ENCODE measurements at regions not wholly inside any gene's neighbourhood (a gene's known extent, or its start where the extent isn't known, plus 50 kb on each side); places are given as distances from the start of the nearest gene placed in this dataset.
"Not testable (repeated sequence)": the region's sequence is repeated elsewhere in the genome, so short reads cannot be mapped to it uniquely, and the experiment has no call there.

DNA sequence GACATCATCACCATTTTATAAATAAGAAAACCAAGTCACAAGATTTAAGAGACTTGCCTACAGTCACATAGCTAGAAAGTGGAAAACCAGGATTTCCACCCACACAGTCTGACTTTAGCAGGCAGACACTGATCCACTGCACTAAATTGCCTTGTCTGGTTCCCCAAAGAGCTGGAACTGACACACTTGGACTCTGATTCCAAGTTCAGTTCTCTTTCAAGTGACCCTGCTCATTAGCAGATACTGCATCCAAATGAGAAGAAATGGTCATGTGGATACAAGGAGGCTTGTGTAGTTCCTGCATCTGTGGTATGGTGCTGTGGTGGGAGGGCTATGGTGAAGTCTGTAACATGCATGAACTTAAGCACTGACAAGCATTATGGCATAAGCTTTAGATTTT lies 180.1 kb upstream of the MKLN1 start:
- DNase-seq, result no peak
- ATAC-seq (ENCODE audit: poor library complexity), result no peak
- intact Hi-C loops (cut with DNase I), result no loop called here

DNA sequence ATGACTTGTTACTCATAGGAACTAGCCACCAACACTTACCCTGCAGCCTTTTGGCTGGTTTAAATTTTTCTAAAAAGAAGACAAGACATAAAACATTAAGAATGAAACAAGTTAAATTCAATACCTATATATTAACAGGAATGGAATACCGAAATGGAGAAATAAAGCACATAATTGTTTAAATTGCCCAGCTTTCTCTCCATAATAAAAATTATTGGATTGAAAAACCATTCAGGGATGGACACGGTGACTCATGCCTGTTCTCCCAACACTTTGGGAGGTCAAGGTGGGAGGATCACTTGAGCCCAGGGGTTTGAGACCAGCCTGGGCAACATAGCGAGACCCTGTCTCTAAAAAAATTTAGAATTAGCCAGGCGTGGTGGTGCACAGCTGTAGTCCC lies 179.4 kb upstream of the MKLN1 start:
- intact Hi-C loops (cut with DNase I), result no loop called here
- ATAC-seq (ENCODE audit: poor library complexity), result no peak

DNA sequence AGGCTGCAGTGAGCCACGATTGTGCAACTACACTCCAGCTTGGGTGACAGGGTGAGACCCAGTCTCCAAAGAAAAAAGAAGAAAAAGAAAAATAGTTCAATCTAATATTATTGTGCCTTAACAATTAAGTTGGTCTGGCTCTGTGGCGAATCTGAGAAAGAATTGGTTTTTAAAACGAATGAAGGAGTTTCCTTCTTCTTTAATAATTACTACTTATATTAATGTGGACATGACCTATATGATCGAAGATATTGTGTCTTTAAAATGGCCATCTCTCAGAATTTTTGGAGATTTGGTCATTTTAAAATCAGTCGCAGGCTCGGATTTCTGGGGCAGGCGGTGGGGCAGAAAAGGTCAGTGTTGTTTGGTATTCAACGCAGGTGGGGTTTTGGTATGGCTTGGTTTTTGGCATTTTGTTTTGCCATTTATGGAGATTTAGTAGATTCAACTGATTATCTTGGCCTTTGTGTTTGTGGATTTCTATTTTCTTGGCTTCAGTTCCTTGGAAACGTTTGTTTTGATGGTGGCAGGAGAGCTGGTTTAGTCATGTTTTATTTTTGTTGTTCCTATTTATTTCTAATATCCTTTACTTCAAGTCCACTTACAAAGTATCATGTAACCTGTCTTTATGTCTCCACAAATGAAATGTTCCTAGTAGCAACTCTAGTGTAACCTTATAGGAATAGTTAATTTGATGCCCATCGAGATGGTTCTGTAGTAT lies 178.8 kb upstream of the MKLN1 start:
- ATAC-seq (ENCODE audit: poor library complexity) (no peak), DNase-seq (no peak)
- intact Hi-C loops (cut with DNase I), result no loop called here

More for the DNA sequence above, 179.4 kb upstream of the MKLN1 start:
- no peak for DNase-seq

DNA sequence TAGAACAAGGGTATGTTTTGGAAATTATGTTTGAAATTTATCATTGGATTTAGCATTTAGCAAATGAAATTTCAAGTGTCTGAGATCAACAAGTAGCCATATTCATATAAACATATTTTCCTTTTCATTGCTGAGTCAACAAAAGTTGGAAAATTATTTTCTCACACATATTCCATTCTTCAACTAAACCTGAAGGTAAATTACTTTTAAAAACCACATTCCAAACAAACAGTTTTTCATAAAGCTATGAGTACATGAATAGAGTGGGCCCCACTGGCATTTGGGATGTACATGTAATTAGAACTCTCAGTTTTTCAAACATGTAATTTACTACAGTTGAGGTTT lies 178.3 kb upstream of the MKLN1 start:
- ATAC-seq (ENCODE audit: poor library complexity), result no peak

DNA sequence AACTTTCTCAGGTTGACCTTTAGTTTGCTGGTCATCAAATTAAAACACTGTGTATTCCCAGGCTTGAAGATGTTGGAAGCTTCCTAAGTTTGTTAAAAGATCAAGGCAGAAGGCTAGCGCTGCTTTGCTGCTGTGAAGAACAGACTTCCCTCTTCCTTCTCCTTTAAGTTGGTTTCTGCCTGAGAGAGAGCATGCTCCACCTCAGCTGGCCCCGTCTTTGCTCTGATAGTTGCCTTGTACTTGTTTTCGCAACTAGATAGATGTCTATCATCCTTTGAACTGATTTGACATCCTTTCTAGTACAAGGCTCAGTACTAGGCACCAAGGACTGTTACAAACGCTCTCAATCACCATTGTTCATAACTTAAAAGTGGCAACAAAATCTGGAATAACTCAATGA lies 177.8 kb upstream of the MKLN1 start:
- intact Hi-C loops (cut with DNase I), result no loop called here
- ATAC-seq (ENCODE audit: poor library complexity) (no peak), DNase-seq (no peak)

More for the DNA sequence above, 178.3 kb upstream of the MKLN1 start:
- DNase-seq, result no peak
- intact Hi-C loops (cut with DNase I), result no loop called here

DNA sequence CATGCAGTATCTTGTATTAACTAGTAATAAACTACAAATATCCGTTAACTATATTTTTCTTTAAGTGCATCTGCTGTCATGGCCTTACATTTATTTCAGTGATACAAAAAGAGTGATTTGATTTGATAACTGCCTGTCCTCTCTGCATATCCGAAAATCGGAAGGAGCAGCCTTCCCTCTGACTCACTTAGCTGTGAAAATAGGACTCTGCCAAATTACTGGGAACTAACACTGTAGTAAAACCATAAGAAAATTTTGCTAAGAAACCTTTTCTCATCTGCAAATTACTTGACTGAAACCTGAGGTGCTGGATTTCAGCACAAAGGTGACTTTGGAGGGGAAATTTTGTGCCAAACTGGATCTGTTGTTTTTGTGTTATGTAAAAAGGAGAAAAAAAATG lies 176.6 kb upstream of the MKLN1 start:
- intact Hi-C loops (cut with DNase I), result no loop called here

DNA sequence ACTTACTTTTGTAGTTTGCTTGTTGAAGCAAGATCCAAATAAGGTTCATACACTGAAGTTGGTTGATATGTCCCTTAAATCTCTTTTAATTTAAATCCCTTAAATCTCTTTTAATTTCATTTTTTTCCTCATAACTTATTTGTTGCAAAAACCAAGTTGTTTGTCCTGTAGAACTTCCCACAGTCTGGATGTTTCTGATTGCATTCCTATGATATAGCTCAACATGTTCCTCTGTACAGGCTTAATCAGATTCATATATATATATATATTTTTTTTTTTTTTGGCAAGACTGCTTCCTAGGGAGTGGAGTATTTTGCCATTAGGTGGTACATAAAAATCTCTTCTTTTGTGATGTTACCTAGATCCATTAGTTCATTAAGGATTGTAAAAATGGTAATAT lies 174.9 kb upstream of the MKLN1 start:
- intact Hi-C loops (cut with DNase I), result no loop called here
- no peak for DNase-seq
- no peak for ATAC-seq (ENCODE audit: poor library complexity)

More for the DNA sequence above, 176.6 kb upstream of the MKLN1 start:
- ATAC-seq (ENCODE audit: poor library complexity), result no peak
- DNase-seq, result no peak

DNA sequence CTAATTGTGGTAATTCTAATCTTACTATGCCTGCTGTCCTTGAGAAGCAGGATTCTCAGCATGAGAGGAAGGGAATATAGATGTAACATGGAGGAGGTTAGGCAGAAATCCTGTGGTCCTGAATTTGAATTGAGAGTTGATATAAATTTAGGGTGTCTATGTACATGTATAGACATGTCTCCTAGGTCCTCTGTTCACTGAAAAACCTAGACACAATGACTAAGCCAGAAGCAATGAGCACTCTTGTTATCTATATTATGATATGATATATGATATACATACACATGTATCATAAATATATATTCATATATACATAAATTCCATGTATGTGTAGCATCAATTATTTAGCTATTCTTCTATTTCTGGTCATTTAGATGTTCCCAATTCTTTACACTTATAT lies 173.3 kb upstream of the MKLN1 start:
- no peak for DNase-seq
- intact Hi-C loops (cut with DNase I), result no loop called here
- no peak for ATAC-seq (ENCODE audit: poor library complexity)

DNA sequence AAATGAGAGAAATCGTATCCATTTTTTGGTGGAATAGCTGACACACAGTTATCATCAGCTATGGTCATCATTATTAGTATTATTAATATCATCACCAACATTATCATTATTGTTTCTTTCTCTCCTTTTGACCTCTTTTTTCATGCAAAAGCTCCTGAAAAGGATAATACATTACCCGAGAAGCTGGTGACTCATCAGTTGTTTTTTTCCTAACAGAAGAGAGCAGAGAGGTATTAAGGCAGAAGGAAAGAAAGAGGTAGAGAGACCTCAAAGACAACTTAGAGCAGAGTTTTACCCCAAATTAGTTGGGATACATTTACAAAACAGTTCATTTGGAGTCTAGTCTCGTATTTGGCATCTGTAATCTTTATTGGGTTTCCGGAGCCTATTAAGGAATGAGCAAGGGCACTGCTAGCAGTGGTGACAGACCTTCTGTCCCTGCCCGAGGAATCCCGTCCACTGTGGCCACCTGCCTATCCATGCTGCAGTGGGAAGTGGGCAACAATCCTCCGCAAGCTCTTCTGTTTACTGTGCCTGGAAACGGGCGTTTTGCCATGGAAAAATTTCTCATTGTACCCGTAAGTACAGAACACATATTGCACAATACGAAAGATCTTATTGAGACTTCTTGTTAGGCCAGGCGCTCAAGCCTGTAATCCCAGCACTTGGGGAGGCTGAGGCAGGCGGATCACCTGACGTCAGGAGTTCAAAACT lies 170.0 kb upstream of the MKLN1 start:
- intact Hi-C loops (cut with DNase I), result no loop called here
- DNase-seq (peak; percentile 48), ATAC-seq (ENCODE audit: poor library complexity) (peak; percentile 86)

DNA sequence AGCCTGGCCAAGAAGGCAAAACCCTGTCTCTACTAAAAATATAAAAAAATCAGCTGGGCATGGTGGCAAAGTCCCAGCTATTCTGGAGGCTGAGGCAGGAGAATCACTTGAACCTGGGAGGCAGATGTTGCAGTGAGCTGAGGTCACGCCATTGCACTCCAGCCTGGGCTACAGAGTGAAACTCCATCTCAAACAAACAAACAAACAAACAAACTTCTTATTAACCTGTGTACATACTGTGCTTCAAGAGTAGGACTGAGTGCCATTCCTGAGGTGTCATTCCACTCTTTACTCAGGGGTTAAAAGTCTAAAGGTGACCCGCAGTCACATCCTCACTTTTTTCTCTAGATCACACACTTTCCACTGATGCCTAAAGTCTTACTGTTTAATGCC lies 169.4 kb upstream of the MKLN1 start:
- ATAC-seq (ENCODE audit: poor library complexity); intact Hi-C loops (cut with DNase I); DNase-seq: not testable (repeated sequence)

DNA sequence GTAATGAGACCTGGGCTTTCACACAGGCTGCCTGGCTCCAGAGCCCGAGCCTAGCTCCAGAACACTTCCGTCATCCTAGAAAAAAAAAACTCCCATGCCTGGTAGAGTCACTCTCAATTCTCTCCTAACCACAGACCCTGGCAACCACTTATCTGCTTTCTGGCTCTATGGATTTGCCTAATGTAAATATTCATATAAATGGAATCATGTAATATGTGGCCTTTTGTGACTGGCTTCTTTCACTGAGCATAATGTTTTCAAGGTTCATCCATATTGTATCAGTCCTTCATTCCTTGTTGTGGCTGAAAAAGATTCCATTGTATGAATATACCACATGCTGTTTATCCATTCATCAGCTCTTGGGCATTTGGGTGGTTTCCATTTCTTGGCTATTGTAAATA lies 167.7 kb upstream of the MKLN1 start:
- DNase-seq, result no peak
- intact Hi-C loops (cut with DNase I), result no loop called here
- ATAC-seq (ENCODE audit: poor library complexity), result no peak

DNA sequence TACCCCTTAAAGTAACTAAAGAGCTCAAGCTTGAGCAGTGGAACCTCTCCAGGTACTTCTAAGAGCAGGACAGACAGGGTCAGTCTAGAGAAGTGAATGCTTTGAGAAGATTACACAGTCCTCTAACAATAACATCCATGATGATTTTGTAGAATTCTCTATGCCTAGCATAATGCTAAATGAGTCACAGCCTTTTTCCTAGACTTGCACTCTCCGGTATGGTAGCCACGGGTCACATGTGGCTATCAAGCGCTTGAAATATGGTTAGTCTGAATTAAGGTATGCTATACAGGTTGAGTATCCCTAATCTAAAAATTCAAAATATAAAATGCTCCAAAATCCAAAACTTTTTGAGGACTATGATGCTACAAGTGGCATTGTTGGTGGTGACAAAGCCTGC lies 166.6 kb upstream of the MKLN1 start:
- intact Hi-C loops (cut with DNase I), result no loop called here
- DNase-seq (no peak), ATAC-seq (ENCODE audit: poor library complexity) (no peak)

DNA sequence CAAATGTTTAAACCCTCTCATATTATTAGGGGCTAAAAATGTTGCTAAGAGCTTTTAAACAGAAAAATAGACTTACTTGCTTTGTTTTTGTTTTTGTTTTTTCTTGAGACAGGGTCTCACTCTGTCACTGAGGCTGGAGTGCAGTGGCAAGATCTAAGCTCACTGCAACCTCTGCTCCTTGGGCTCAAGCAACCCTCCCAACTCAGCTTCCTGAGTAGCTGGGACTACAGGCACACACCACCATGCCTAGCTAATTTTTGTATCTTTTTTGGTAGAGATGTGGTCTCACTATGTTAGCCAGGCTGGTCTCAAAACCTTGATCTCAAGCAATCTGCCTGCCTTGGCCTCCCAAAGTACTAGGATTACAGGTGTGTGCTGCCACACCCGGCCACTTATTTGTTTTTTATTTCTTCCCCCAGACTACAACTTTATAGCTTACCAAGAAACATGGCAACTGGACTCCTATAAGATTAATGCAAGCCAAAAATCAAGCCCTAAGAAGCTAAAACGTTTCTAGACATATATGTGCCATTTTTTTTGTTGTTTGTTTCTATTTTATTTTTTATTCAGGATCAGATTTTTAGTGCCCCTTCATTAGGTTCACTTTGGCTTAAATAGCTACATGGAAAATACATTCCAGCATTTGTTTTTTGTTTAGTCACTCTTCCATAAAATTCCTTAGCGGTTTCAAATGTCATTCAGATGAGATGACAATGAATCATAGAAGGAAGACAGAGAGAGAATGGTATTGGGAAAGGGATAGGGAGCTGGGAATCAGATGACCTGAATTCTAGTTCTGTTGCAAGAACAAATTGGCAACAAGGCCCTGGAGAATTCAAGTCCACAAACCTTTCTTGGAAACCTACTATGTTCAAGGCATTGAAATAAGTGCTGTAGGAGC lies 163.4 kb upstream of the MKLN1 start:
- intact Hi-C loops (cut with DNase I), result no loop called here
- no peak for ATAC-seq (ENCODE audit: poor library complexity)
- no peak for DNase-seq

DNA sequence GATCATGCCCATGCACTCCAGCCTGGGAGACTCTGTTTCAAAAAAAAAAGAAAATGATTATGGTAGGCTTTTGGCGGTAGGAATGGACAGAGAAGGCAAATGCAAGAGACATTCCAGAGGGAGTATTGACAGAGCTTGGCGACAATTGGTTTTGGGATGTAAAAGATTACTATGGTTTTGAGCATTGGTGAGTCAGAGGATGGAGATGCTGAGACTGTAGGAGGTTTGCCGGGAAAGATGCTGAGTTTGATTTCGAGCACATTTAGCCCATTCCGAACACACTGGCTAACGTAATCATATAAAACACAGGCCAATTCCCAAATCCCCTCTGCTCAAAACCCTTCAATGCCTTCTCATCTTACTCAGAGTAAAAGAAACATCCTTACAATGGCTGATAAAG lies 161.6 kb upstream of the MKLN1 start:
- intact Hi-C loops (cut with DNase I), result no loop called here
- DNase-seq, result no peak
- ATAC-seq (ENCODE audit: poor library complexity), result no peak

DNA sequence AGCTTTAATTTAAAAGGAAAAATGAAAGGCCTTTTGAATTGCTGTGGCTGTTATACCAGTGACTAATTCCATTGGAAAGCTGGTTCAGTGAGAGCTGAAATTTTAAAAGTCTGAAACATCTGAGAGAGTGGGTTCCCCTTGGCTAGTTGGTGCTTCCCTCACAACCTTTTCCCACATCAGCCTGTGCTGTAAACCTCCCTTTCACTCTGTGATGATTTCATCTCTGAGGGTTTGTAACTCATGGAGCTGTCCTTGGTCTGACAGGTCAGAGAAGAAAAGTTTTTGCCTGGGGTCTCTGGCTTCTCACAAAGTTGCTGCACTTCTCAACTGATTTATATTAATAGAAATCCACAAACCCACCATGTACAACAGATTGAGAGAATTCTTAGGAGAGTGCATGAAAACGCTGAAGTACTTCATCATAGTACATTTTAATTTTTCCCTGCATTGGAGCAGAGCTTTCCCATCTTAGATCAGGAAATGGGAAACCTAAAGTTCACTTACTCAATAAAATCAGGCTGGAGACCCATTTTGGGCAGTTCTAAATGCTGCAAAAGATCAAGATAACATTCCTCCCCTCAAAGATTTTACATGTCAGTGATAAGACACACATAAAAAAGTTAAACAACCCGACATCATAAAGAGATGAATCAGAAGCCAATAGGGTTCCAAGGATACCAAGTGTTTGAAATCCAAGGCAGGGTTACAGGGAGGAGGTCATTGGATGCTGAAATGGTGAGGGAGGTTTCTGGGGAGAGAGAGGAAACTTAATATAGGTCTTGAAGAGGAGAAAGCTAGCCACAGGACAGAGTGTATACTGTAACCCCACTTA lies 157.0 kb upstream of the MKLN1 start:
- DNase-seq (no peak), ATAC-seq (ENCODE audit: poor library complexity) (no peak)
- intact Hi-C loops (cut with DNase I), result no loop called here

DNA sequence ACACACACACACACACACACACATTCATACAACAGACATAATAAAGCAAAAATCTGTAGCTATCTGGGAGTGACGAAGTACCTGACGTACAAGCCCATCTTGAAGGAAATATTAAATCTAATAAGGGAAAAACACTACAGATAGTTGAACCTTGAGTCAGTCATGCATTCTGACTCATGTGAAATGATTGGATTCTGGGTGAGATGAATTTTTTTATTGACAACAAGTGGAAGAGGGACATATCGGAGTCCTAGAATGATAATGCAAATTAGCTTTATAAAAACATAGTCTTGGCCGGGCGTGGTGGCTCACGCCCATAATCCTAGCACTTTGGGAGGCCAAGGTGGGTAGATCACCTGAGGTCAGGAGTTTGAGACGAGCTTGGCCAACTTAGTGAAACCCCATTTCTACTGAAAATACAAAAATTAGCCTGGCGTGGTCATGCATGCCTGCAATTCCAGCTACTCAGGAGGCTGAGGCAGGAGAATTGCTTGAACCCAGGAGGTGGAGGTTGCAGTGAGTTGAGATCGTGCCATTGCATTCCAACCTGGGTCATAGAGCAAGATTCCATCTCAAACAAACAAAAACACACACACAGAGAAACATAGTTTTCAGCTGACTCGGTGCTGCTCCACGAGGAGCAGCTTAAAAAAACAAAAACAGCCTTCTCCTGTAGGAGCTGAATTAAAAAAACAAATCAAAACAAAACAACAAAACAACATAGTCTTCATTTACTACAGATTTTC lies 154.4 kb upstream of the MKLN1 start:
- ATAC-seq (ENCODE audit: poor library complexity) (no peak), DNase-seq (no peak)
- intact Hi-C loops (cut with DNase I), result no loop called here

DNA sequence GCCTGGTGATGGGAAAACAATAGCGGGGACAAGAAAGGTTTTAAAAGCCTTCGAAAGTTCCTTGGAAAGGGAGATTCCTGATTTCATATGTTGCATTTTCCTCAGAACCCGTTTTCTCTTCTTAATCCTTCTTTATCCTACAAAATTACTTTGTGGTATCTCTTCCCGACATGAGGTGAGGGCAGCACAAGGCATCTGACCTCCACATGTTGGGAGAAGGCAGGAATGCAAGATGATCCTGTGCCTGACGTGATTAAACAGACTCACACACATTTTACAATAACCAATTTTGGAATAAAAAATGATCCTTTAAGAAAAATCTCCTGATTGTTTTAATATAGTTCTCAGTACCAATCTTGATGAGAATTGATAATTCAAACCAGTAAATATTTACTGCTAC lies 153.3 kb upstream of the MKLN1 start:
- DNase-seq, result no peak
- no peak for ATAC-seq (ENCODE audit: poor library complexity)
- intact Hi-C loops (cut with DNase I), result no loop called here

DNA sequence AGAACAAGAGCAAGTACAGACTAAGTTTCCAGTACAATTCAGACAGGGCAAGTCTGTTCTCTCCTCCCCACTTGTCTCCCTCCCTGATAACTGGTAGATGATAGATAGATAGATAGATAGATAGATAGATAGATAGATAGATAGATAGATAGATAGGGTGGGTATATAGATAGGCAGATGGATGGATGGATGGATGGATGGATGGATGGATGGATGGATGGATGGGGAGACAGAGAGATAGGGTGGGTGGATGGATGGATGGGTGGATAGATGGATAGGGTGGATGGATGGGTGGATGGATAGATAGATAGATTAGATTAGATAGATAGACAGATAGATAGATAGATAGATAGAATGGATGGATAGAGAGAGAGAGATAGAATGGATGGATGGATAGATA lies 152.8 kb upstream of the MKLN1 start:
- no peak for ATAC-seq (ENCODE audit: poor library complexity)
- intact Hi-C loops (cut with DNase I), result no loop called here
- DNase-seq, result no peak
